Stimulated activated naive CD8-positive, alpha-beta T cell treated with anti-CD3 and anti-CD28 coated beads, Interleukin-15, amount 100 ng/mL, for 72 hours (primary cell): ENCODE measurements at regions not wholly inside any gene's neighbourhood (a gene's known extent, or its start where the extent isn't known, plus 50 kb on each side); places are given as distances from the start of the nearest gene placed in this dataset.

ENCODE experiments used
- ATAC-seq: fragments of 150-1000 bp; cut with Tn5 transposase; 2 replicates; pipeline ENCODE4 v1.10.0; 2021; ENCODE audit warnings: mild to moderate bottlenecking, moderate library complexity
- DNase-seq, 2 donors: peaks; one replicate each; pipeline ENCODE4 v3.0.0; 2021 to 2022
- H3K27ac Mint-ChIP-seq, 2 donors: one replicate each; pipeline ENCODE4 v1.8.0; 2022; ENCODE audit warnings: mild to moderate bottlenecking in 2 of 2, mixed read lengths in 2 of 2, moderate library complexity in 2 of 2
- H3K27me3 Mint-ChIP-seq: one replicate; pipeline ENCODE4 v1.8.0; 2022; ENCODE audit warnings: mixed read lengths
- H3K4me1 Mint-ChIP-seq: one replicate; pipeline ENCODE4 v1.8.0; 2022; ENCODE audit warnings: mild to moderate bottlenecking, mixed read lengths
- H3K4me3 Mint-ChIP-seq, 2 donors: one replicate each; pipeline ENCODE4 v1.8.0; 2022; ENCODE audit warnings: mild to moderate bottlenecking in 2 of 2, mixed read lengths in 2 of 2, moderate library complexity in 1 of 2
- H3K9me3 Mint-ChIP-seq, 2 donors: one replicate each; pipeline ENCODE4 v1.8.0; 2022; ENCODE audit warnings: mixed read lengths in 2 of 2

DNA sequence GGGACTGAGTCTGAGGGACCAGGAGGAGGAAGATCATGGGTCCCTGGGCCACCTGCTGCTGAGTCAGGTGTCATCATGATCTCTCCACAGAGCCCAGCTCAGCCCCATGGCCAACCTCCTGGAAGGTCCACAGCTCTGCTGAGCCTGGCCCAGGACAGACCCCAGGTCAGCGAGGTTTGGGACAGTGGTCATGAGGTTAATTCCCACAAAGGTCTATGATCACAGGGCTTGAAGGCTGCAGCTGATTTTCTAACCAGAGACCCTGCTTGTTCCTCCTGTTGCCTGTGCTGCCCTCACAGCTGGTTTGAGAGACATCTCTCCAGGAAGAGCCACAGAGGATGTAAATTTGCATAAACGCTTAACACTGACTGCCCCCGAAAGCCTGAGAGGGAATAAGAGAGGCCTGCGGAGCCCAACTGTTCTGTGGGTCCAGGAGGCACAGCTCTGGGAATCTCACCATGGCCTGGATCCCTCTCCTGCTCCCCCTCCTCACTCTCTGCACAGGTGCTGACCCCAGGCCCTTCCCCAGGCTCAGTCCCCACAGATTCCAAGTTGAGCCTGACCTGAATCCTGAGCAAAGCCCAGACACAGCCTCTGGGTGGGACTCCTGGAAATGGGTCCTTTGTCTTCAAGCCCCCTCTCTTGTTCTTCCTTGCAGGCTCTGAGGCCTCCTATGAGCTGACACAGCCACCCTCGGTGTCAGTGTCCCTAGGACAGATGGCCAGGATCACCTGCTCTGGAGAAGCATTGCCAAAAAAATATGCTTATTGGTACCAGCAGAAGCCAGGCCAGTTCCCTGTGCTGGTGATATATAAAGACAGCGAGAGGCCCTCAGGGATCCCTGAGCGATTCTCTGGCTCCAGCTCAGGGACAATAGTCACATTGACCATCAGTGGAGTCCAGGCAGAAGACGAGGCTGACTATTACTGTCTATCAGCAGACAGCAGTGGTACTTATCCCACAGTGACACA is 102.8 kb downstream of the GGTLC2 start:
- Mint-ChIP-seq H3K4me3 (no peak overlapping the region), H3K9me3 (no peaks in the 10 kb centered on the region), H3K4me1 (no peaks in the 10 kb centered on the region), H3K27me3 (peaks cover 15% of the 10 kb centered on the region), H3K27ac (no peak overlapping the region)
- no peak for ATAC-seq
- no peak for DNase-seq

DNA sequence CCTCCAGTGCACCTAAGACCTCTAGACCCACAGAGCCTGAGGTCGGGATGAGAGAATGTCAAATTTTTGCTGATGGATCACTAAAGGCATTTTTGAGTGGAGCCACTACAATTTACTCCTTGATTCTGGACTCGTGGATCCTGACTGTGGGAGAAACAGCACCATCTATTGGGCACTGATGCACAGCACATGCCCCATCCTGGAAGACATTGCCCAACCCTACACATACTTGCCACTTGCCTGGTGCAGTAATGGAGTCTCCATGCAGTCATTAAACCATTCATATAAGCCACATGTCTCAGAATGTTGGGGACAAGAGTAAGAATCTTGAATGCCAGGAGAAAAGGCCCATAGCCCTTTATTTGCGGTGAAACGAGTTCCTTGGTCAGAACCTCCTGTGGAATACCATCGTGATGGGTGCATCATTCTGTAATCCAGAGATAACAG is 103.9 kb downstream of the GGTLC2 start:
- ATAC-seq: peak; percentile 75

DNA sequence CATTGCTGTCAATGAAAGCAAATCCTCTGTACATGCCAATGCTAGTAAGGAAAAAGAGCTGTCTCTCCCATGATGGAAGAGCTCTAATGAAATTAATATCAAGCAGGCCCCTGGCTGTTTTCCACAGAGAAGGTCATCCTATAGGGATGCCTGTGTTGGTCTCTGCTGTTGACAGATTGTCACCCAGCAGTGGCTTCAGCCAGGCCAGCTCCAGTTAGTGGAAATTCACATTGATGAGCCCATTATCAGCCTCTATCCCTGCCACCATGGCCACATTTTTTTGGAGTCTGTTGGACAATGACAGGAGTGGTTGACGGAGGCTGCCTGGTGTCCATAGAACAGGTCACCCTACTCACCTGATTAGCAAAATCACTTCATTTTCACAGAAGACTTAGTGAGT is 104.3 kb downstream of the GGTLC2 start:
- H3K9me3 Mint-ChIP-seq: no peaks in the 10 kb centered on the region
- DNase-seq (no peak), ATAC-seq (no peak)
- peaks cover 4% of the 10 kb centered on the region for H3K27me3 Mint-ChIP-seq
- no peak overlapping the region for H3K4me3 Mint-ChIP-seq
- peaks cover 13% of the 10 kb centered on the region for H3K4me1 Mint-ChIP-seq
- H3K27ac Mint-ChIP-seq: no peak overlapping the region

More for the DNA sequence above, 103.9 kb downstream of the GGTLC2 start:
- no peak overlapping the region for H3K4me3 Mint-ChIP-seq
- peaks cover 8% of the 10 kb centered on the region for H3K27me3 Mint-ChIP-seq
- no peaks in the 10 kb centered on the region for H3K9me3 Mint-ChIP-seq
- peak in 1 of 2 donors; percentile 25 for DNase-seq
- peaks cover 8% of the 10 kb centered on the region for H3K4me1 Mint-ChIP-seq
- peak overlapping the region in 1 of 2 donors; percentile 41 for H3K27ac Mint-ChIP-seq

DNA sequence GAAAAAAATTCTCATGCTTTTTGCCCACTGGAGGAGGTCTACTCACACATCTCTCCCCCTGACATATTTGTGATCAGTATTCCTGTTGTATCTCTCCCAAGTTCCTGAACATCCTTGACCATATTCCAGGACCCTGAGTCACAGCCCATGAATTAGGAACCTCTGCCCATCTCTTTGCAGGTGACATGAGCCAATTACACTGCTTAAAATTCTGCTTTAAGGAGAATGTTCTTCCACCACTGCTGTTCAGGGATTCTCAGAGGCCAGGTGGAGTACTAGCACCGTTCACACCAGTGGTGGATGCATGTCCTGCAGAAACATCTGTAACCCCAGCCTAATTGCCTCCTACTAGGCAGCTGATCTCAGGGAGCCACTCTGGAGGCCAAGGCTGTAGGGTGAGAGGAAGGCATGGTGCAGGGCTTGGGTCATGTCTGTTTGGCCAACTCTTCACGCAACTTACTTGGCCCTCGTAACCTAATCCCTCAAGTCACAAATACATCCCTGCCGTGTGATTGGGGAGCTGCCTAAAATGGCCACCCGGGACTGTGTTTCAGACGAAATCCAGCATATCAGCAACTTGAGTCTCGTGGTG is 104.8 kb downstream of the GGTLC2 start:
- peaks cover 17% of the 10 kb centered on the region for H3K4me1 Mint-ChIP-seq

DNA sequence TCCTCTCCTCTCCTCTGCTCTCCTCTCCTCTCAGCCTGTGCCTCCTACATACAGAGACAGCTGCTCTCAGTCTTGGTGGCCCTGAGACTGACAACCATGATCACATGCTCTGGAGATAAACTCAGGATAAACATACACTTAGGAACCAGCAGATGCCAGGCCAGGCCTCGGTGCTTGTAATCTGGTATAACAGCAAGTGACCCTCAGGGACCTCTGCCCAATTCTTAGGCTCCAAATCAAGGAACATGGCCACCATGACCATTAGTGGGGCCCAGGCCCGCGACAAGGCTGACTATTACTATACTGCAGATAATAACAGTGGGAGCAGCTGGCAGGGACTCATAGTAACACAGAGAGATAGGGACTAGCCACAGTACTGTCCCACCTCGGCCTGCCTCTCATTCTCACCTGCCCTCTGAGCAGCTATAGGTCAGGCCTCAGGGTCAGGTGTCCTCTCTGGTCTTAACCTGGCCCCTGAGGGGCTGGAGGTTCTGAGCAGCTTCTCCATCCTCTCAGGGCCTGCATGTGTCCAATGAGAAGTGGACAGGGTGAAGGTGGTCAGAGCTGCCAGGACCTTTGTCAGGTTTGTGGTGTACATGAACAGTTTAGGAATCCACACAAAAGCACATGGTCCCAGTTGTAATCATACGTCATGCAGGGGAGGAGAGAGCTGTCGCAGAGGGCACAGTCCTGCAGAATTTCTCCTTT is 106.1 kb downstream of the GGTLC2 start:
- Mint-ChIP-seq H3K4me1 (peaks cover 17% of the 10 kb centered on the region), H3K27ac (no peak overlapping the region), H3K4me3 (no peak overlapping the region), H3K27me3 (no peaks in the 10 kb centered on the region), H3K9me3 (no peaks in the 10 kb centered on the region)
- DNase-seq: no peak
- ATAC-seq: no peak

More for the DNA sequence above, 104.8 kb downstream of the GGTLC2 start:
- Mint-ChIP-seq H3K27me3 (no peaks in the 10 kb centered on the region), H3K4me3 (no peak overlapping the region), H3K27ac (no peak overlapping the region), H3K9me3 (no peaks in the 10 kb centered on the region)
- ATAC-seq (no peak), DNase-seq (no peak)

DNA sequence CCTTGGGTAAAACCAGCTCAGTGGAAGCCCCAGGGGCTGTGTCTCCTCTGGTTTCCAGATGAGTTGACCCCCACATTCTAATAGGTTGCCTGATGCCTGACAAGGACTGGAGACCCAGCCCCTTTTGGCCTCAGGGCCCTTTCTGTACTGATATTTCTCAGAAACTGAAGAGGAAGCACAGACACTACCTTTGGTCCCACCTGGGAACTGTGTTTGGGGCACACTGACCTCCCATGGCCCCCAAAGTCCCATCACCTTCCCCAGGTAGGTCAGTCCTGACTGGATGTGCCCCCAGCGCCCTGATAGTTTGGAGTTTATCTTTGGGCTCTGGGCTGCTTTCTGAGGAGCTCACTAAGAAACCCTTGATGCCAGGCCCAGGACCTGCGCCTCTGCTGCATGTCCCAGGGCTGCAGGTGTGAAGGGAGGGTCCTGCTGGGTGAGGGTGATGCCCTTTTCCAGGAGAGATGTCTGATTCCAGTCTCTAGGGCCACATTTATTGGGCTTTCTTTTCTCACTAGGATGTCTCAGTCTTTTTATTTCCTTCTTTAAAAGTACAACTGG is 106.7 kb downstream of the GGTLC2 start:
- Mint-ChIP-seq H3K27ac (no peak overlapping the region), H3K9me3 (no peaks in the 10 kb centered on the region), H3K4me1 (peaks cover 24% of the 10 kb centered on the region), H3K4me3 (no peak overlapping the region), H3K27me3 (no peaks in the 10 kb centered on the region)
- ATAC-seq (no peak), DNase-seq (no peak)

DNA sequence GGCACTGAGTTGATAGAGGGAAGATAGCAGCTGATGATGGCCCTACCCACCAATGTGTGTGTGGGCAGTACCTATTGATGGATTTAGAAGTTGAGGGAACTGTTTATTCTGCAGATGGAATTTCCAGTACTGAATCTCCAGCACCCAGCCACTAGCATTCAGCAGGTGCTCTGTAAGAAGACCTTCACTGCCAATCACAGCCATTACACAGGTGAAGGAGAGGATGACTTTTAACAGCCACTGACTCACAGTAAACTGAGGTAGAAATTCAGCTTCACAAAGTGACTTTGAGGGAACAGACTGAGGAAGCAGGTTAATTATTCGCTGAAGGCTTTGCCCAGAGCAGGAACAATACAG is 107.8 kb downstream of the GGTLC2 start:
- Mint-ChIP-seq H3K4me3 (no peak overlapping the region), H3K27ac (peak overlapping the region in 1 of 2 donors; percentile 7), H3K9me3 (no peaks in the 10 kb centered on the region), H3K4me1 (peaks cover 34% of the 10 kb centered on the region), H3K27me3 (no peaks in the 10 kb centered on the region)
- no peak for DNase-seq
- ATAC-seq: no peak

DNA sequence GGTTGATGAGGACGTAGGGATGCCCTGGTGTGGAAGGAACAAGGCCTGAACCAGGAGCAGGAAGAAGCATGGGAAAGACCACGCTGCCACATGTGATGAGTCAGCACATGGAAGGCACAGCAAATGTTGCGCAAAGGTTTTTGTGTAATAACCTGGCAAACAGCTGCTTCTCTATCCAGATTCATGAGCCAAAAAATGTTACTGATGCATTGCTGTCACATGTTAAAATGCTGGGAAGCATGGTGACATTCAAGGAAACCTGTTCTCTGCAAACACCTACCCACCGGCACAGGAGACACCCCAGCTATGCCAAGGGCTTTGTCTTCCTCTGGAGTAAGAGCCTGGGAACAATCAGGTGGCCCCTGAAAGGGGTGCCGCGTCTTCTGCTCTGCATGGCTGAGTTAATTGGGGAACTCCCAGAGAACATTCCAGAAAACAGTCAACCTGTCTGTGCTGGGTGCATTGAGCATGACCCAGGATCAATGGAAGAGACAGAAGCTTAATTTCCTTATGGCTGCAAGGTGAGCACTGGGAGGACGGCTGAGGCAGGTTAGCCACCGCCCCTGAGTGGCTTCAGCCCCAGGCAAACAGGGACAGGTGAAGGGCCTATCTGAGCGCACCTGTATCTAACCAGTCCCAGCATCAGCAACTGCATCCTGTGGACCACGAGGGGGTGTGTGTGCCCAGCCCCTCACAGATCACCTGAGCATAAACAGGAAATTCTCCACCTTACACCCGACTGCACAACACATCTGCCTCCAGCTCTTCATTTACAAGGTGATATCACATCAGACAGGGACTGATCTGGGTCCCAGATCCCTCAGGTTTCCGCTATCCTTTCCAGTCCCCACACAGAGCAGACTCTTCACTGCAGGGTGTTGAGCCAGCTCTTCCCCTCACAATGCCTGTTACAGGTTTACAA is 108.4 kb downstream of the GGTLC2 start:
- Mint-ChIP-seq H3K27ac (peak overlapping the region; percentile 96 to 97), H3K27me3 (no peaks in the 10 kb centered on the region), H3K4me1 (peaks cover 39% of the 10 kb centered on the region), H3K4me3 (no peak overlapping the region), H3K9me3 (no peaks in the 10 kb centered on the region)
- ATAC-seq (no peak), DNase-seq (no peak)

DNA sequence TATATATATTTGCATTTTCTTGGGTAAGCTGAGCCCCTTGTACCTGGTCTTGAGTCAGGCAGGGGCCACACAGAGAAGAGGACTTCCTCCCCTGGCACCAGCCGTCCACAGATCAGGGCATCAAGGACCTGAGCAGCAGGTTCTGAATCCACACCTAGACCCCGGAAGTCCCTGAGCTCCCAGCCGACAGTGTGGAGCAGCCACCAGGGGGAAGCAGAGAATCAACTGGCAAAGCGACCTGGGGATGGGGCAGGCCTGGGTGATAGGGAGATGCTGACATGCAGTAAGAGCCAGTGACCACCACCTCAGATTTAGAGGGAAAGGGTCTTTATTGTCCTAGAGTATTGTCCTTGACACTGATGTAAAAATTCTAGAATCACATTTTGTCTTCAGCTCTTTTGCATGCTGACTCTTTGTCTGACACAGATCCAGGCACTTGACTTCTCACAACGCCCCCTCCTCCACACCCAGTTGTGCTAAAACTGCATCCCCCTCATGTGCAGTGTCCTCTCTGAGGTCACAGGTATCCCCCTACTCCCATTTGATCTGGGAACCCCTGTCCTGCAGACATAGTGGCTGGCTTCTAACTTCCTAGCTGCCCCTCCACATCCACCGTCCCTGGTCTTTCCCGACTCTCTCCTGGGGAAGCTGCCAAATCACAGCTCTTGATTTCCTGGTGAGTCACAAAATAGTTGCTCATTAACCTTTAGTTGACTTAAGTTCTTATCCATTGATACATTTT is 109.3 kb downstream of the GGTLC2 start:
- no peaks in the 10 kb centered on the region for H3K27me3 Mint-ChIP-seq
- peak overlapping the region in 1 of 2 donors; percentile 27 for H3K4me3 Mint-ChIP-seq
- peak overlapping the region; percentile 96 to 97 for H3K27ac Mint-ChIP-seq
- peaks cover 39% of the 10 kb centered on the region for H3K4me1 Mint-ChIP-seq
- ATAC-seq (peak; percentile 96), DNase-seq (peak; percentile 75 to 79)
- H3K9me3 Mint-ChIP-seq: no peaks in the 10 kb centered on the region

DNA sequence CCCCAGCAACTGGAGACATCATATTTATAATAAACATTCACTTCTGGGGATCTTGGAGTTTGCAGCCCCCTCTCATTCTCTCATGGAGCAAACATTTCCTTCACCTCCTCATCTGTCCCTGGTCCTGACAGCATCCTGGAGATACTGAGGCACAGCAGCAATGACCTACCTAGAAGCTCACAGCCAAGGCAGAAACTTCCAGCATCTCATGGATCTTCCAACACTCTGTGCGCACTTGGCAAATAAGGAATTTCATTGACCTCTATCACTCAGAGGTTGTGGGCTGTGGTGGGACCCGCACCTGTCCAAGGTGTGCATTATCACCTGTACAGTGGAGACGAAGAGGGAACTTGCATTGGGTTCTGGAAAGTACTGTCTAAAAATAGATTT is 109.8 kb downstream of the GGTLC2 start:
- ATAC-seq (no peak), DNase-seq (no peak)
- Mint-ChIP-seq H3K27ac (no peak overlapping the region), H3K9me3 (no peaks in the 10 kb centered on the region), H3K4me1 (peaks cover 43% of the 10 kb centered on the region), H3K27me3 (no peaks in the 10 kb centered on the region), H3K4me3 (no peak overlapping the region)

DNA sequence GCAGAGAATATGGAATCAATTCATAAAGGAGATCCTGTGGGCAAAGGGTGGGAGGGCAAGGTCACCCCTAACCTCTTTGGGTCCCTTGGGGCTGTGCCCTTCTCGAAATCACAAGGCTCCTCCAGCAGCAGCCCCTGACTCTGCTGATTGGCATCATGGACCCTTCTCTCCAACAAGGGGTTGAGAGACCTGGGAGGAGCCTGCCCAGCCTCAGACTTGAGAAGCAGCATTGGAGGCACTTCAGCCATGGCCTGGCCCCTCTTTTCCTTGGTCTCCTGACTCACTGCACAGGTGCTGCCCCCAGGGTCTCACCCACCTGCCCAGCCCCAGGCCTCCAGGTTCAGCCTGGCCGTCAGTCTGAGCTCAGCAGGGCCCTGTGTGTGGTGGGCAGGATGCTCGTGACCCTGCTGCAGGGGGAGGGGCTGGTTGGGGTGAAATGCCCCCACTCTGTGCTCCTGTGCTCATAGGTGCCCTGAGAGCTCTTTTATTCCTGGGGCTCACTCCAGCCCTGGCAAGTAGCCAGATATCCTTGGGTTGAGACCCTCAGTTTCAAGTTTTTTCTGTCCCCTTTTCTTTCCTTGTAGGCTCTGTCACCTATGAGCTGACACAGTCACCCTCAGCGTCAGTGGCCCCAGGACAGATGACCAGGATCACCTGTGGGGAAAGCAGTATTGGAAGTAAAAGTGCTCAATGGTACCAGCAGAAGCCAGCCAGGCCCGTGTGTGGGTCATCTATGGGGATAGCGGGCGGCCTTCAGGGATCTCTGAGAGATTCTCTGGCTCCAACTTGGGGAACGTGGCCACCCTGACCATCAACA is 110.8 kb downstream of the GGTLC2 start:
- no peak for ATAC-seq
- Mint-ChIP-seq H3K27me3 (no peaks in the 10 kb centered on the region), H3K4me3 (no peak overlapping the region), H3K27ac (no peak overlapping the region), H3K4me1 (peaks cover 49% of the 10 kb centered on the region), H3K9me3 (no peaks in the 10 kb centered on the region)
- DNase-seq: no peak

DNA sequence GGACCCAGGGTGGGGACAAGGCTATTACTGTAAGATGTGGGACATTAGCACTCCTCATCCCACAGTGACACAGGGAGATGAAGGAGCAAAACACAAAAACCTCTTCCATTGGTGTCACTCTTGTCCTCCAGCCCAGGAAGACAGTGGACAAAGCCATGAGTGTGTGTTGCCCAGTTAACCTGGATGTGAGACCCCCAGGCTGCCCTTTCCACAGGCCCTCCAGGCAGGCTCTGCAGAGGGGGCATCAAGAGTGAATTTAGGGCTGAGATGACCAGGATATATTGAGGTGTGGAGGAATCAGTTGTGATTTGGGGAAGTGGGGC is 111.3 kb downstream of the GGTLC2 start:
- no peak for ATAC-seq

DNA sequence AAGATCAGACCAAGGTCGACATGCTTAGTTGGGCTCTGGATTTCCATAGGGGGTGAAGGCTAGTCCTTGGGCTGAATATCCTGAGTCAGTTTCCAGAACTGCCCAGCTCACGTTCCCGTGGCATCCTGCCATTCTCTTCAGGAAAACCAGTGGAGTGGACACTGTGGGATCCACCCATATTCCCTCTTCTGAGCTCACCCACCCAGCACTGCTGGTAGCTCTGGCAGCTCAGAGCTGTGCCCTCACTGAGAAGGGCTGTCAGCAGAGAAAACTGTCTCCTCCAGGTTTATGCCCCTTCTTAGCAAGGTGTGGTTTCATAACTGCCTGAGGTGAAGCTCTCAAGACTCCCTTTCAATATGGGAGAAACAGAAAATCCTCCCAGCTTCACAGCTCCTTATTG is 111.7 kb downstream of the GGTLC2 start:
- Mint-ChIP-seq H3K27me3 (no peaks in the 10 kb centered on the region), H3K9me3 (no peaks in the 10 kb centered on the region), H3K27ac (no peak overlapping the region), H3K4me1 (peaks cover 49% of the 10 kb centered on the region), H3K4me3 (no peak overlapping the region)
- no peak for DNase-seq
- no peak for ATAC-seq

More for the DNA sequence above, 111.3 kb downstream of the GGTLC2 start:
- Mint-ChIP-seq H3K4me3 (no peak overlapping the region), H3K27me3 (no peaks in the 10 kb centered on the region), H3K9me3 (no peaks in the 10 kb centered on the region), H3K27ac (no peak overlapping the region), H3K4me1 (peaks cover 49% of the 10 kb centered on the region)
- DNase-seq: no peak
